Thyroid gland (tissue), 4 donors: ENCODE measurements at regions not wholly inside any gene's neighbourhood (a gene's known extent, or its start where the extent isn't known, plus 50 kb on each side); places are given as distances from the start of the nearest gene placed in this dataset.

Experiments used
- CTCF ChIP-seq, 6 experiments: fragments of 200-600 bp in 3 of 6; fragments of 450-650 bp in 3 of 6; sonication (generic) in 3 of 6; IDR thresholded peaks; one replicate each; pipeline ENCODE4 v1.5.1; 2016 to 2019; ENCODE audit warnings: antibody characterized with exemption in 6 of 6, mild to moderate bottlenecking in 2 of 6, inconsistent platforms in 1 of 6, moderate library complexity in 1 of 6
- POLR2A ChIP-seq, 2 donors: fragments of 450-650 bp; IDR thresholded peaks; one replicate each; pipeline ENCODE4 v1.6.1; 2017; ENCODE audit warnings: antibody characterized with exemption in 2 of 2, mild to moderate bottlenecking in 2 of 2, moderate library complexity in 1 of 2

- no peak for TF ChIP-seq CTCF (IDR thresholded peaks at IDR 0.05)
- TF ChIP-seq POLR2A (IDR thresholded peaks at IDR 0.05): no peak
Measured at GRCh38 chr2:185142677-185143076, 544.3 kb downstream of the ZNF804A start.
